Kidney (tissue), 13 donors: ENCODE measurements at regions not wholly inside any gene's neighbourhood (a gene's known extent, or its start where the extent isn't known, plus 50 kb on each side); places are given as distances from the start of the nearest gene placed in this dataset.

Experiments
- DNase-seq, 5 donors: peaks; one replicate each; pipeline ENCODE4 v3.0.0-alpha.2; 2013 to 2020
- FAIRE-seq: peaks from 2 replicates; lab custom pipeline; 2012; peaks lifted over from hg19 to GRCh38; lab: Jason Lieb, UNC
- H3K27ac ChIP-seq, 2 donors: one replicate each; pipeline ENCODE4 v1.7.0; 2013; ENCODE audit warnings: low read depth in 2 of 2, low read length in 2 of 2, inconsistent platforms in 1 of 2
- H3K27me3 ChIP-seq: one replicate; pipeline ENCODE4 v1.7.1; 2013; ENCODE audit warnings: low read length, inconsistent platforms; ENCODE audit not compliant: control insufficient read depth, insufficient read depth
- H3K36me3 ChIP-seq, 3 donors: one replicate each; pipeline versions ENCODE4 v1.7.0 to v1.7.1; 2013; ENCODE audit warnings: low read length in 3 of 3, control low read depth in 1 of 3, inconsistent platforms in 1 of 3; ENCODE audit not compliant: insufficient read depth in 3 of 3, control insufficient read depth in 2 of 3
- H3K4me1 ChIP-seq, 3 donors: one replicate each; pipeline versions ENCODE4 v1.7.0 to v1.7.1; 2013; ENCODE audit warnings: low read length in 3 of 3, inconsistent platforms in 1 of 3, low read depth in 1 of 3; ENCODE audit not compliant: control insufficient read depth in 2 of 3, insufficient read depth in 2 of 3
- H3K4me3 ChIP-seq, 3 donors: one replicate each; pipeline versions ENCODE4 v1.7.0 to v1.8.1; 2013; ENCODE audit warnings: low read length in 3 of 3, control low read depth in 1 of 3, inconsistent platforms in 1 of 3
- H3K9ac ChIP-seq, 3 donors: one replicate each; pipeline versions ENCODE4 v1.7.0 to v1.7.1; 2013; ENCODE audit warnings: low read length in 3 of 3, control low read depth in 1 of 3, inconsistent platforms in 1 of 3
- H3K9me3 ChIP-seq, 3 donors: one replicate each; pipeline versions ENCODE4 v1.7.0 to v1.7.1; 2013; ENCODE audit warnings: low read length in 3 of 3, control low read depth in 1 of 3, inconsistent platforms in 1 of 3; ENCODE audit not compliant: control insufficient read depth in 2 of 3, insufficient read depth in 1 of 3
- CTCF ChIP-seq: IDR thresholded peaks from 3 replicates; pipeline ENCODE4 v1.5.1; 2012; ENCODE audit warnings: mild to moderate bottlenecking, moderate library complexity, borderline replicate concordance; ENCODE audit not compliant: insufficient read depth; ENCODE audit errors: extremely low read depth
- intact Hi-C: fragments of 100-400 bp; cut with DNase I; formaldehyde crosslinking; loops from one replicate; pipeline ENCODE4 v1.11.1; 2022
- donor health status: control.
- donor health status: control.
- donor health status: control.
- donor health status: control.
- donor health status: control.
- donor health status: DM: yes; HTN: yes; CAD: no.
- donor health status: Normal renal cell carcinoma (clear cell type).

- FAIRE-seq (no peak), DNase-seq (no peak)
- H3K36me3 ChIP-seq: no peaks in the 10 kb centered on the region
- no peaks in the 10 kb centered on the region for H3K9me3 ChIP-seq
- H3K27ac ChIP-seq: no peak overlapping the region
- H3K9ac ChIP-seq: no peak overlapping the region
- TF ChIP-seq CTCF: no peak
- no peak overlapping the region for H3K4me3 ChIP-seq
- H3K27me3 ChIP-seq: no peaks in the 10 kb centered on the region
- no peaks in the 10 kb centered on the region for H3K4me1 ChIP-seq
- intact Hi-C loops: no loop called here
These were observed 505.4 kb downstream of the BCL11A start for GRCh38 chr2:60047944-60048525.

GRCh38 chr2:60047347-60047746 lies 506.1 kb downstream of the BCL11A start:
- Histone ChIP-seq H3K36me3 (no peaks in the 10 kb centered on the region), H3K27me3 (no peaks in the 10 kb centered on the region), H3K9me3 (no peaks in the 10 kb centered on the region), H3K9ac (no peak overlapping the region), H3K4me1 (no peaks in the 10 kb centered on the region), H3K27ac (no peak overlapping the region), H3K4me3 (no peak overlapping the region)
- TF ChIP-seq CTCF: no peak
- DNase-seq (no peak), FAIRE-seq (no peak)
- intact Hi-C loops: no loop called here

GRCh38 chr2:60046529-60046928 lies 506.9 kb downstream of the BCL11A start:
- Histone ChIP-seq H3K4me1 (no peaks in the 10 kb centered on the region), H3K9ac (no peak overlapping the region), H3K4me3 (no peak overlapping the region), H3K9me3 (no peaks in the 10 kb centered on the region), H3K36me3 (no peaks in the 10 kb centered on the region), H3K27me3 (no peaks in the 10 kb centered on the region), H3K27ac (no peak overlapping the region)
- DNase-seq: no peak
- no peak for FAIRE-seq
- intact Hi-C loops: no loop called here
- no peak for TF ChIP-seq CTCF

- H3K9ac ChIP-seq: no peak overlapping the region
- H3K4me3 ChIP-seq: no peak overlapping the region
- FAIRE-seq (no peak), DNase-seq (no peak)
- intact Hi-C loops: no loop called here
- TF ChIP-seq CTCF: no peak
- H3K27me3 ChIP-seq: no peaks in the 10 kb centered on the region
- H3K4me1 ChIP-seq: no peaks in the 10 kb centered on the region
- H3K36me3 ChIP-seq: no peaks in the 10 kb centered on the region
- no peak overlapping the region for H3K27ac ChIP-seq
- no peaks in the 10 kb centered on the region for H3K9me3 ChIP-seq
These were observed 508.0 kb downstream of the BCL11A start for GRCh38 chr2:60045456-60045855.
